Mesenchymal stem cell (in vitro differentiated cells and primary cell): ENCODE measurements at regions not wholly inside any gene's neighbourhood (a gene's known extent, or its start where the extent isn't known, plus 50 kb on each side); places are given as distances from the start of the nearest gene placed in this dataset.
A peak's percentile ranks its signal among the peaks of the same experiment; 100 is the strongest.

ENCODE experiments used
- DNase-seq: peaks from one replicate; pipeline ENCODE4 v3.0.0-alpha.2; 2013
- H2AFZ ChIP-seq: one replicate; pipeline ENCODE4 v1.6.1; 2013; ENCODE audit warnings: low read depth, mild to moderate bottlenecking, control low read depth, inconsistent platforms, low read length, moderate library complexity
- H2AK5ac ChIP-seq: 2 replicates; pipeline ENCODE4 v1.6.1; 2013; ENCODE audit warnings: low read length, moderate library complexity, mild to moderate bottlenecking, inconsistent platforms; ENCODE audit not compliant: severe bottlenecking
- H2BK120ac ChIP-seq: one replicate; pipeline ENCODE4 v1.6.1; 2013; ENCODE audit warnings: low read depth, mild to moderate bottlenecking, inconsistent platforms, low read length, moderate library complexity
- H2BK12ac ChIP-seq, 2 experiments: one replicate each; pipeline ENCODE4 v1.6.1; 2013; ENCODE audit warnings: inconsistent platforms in 2 of 2, low read length in 2 of 2, mild to moderate bottlenecking in 2 of 2, moderate library complexity in 2 of 2, control low read depth in 1 of 2
- H2BK15ac ChIP-seq: one replicate; pipeline ENCODE4 v1.6.1; 2013; ENCODE audit warnings: mild to moderate bottlenecking, low read depth, inconsistent platforms; ENCODE audit not compliant: poor library complexity, severe bottlenecking
- H2BK5ac ChIP-seq: 2 replicates; pipeline ENCODE4 v1.6.1; 2013; ENCODE audit warnings: low read depth, mild to moderate bottlenecking, low read length, control low read depth, inconsistent platforms; ENCODE audit not compliant: poor library complexity, severe bottlenecking
- H3K14ac ChIP-seq, 2 experiments: one replicate each; pipeline ENCODE4 v1.6.1; 2013; ENCODE audit warnings: inconsistent platforms in 2 of 2, low read length in 2 of 2, control low read depth in 1 of 2, mild to moderate bottlenecking in 1 of 2, moderate library complexity in 1 of 2
- H3K18ac ChIP-seq, 2 experiments: one replicate each; pipeline ENCODE4 v1.6.1; 2013; ENCODE audit warnings: inconsistent platforms in 2 of 2, low read length in 2 of 2, control low read depth in 1 of 2, low read depth in 1 of 2, mild to moderate bottlenecking in 1 of 2
- H3K23ac ChIP-seq, 2 experiments: one replicate each; pipeline ENCODE4 v1.6.1; 2013; ENCODE audit warnings: inconsistent platforms in 2 of 2, low read length in 2 of 2, mild to moderate bottlenecking in 2 of 2, moderate library complexity in 2 of 2, control low read depth in 1 of 2
- H3K27ac ChIP-seq: 2 replicates; pipeline ENCODE4 v1.5.1; 2013; ENCODE audit warnings: mild to moderate bottlenecking, moderate library complexity, low read length, control low read depth, inconsistent platforms; ENCODE audit not compliant: poor library complexity, severe bottlenecking
- H3K27me3 ChIP-seq, 2 experiments: 2 replicates each; pipeline versions ENCODE4 v1.6.1 to v1.7.0; 2013; ENCODE audit warnings: low read length in 2 of 2, mild to moderate bottlenecking in 2 of 2, moderate library complexity in 2 of 2, control low read depth in 1 of 2, inconsistent platforms in 1 of 2; ENCODE audit not compliant: control insufficient read depth in 1 of 2, insufficient read depth in 1 of 2
- H3K36me3 ChIP-seq, 2 experiments: 2 replicates each; pipeline versions ENCODE4 v1.6.1 to v1.7.0; 2013; ENCODE audit warnings: low read length in 2 of 2, control low read depth in 1 of 2, inconsistent platforms in 1 of 2, low read depth in 1 of 2, mild to moderate bottlenecking in 1 of 2; ENCODE audit not compliant: insufficient read depth in 2 of 2, control insufficient read depth in 1 of 2
- H3K4ac ChIP-seq, 2 experiments: one replicate each; pipeline ENCODE4 v1.6.1; 2013; ENCODE audit warnings: inconsistent platforms in 2 of 2, low read length in 2 of 2, mild to moderate bottlenecking in 2 of 2, moderate library complexity in 2 of 2, control low read depth in 1 of 2, low read depth in 1 of 2
- H3K4me1 ChIP-seq: 2 replicates; pipeline ENCODE4 v1.6.1; 2013; ENCODE audit warnings: low read depth, low read length, control low read depth; ENCODE audit not compliant: control insufficient read depth, insufficient read depth
- H3K4me2 ChIP-seq: 2 replicates; pipeline ENCODE4 v1.6.1; 2013; ENCODE audit warnings: low read length, mild to moderate bottlenecking, inconsistent platforms; ENCODE audit not compliant: poor library complexity, severe bottlenecking
- H3K4me3 ChIP-seq, 2 experiments: 2 replicates each; pipeline versions ENCODE4 v1.5.1 to v1.7.0; 2013; ENCODE audit warnings: low read length in 2 of 2, mild to moderate bottlenecking in 2 of 2, control low read depth in 1 of 2, low read depth in 1 of 2; ENCODE audit not compliant: insufficient read depth in 1 of 2
- H3K79me1 ChIP-seq: replicated peaks from 2 replicates; pipeline ENCODE4 v1.6.1; 2013; ENCODE audit warnings: mild to moderate bottlenecking, control low read depth, low read length, inconsistent platforms; ENCODE audit not compliant: poor library complexity, severe bottlenecking
- H3K9ac ChIP-seq: 2 replicates; pipeline ENCODE4 v1.7.0; 2013; ENCODE audit warnings: mild to moderate bottlenecking, low read length, moderate library complexity
- H3K9me3 ChIP-seq: 2 replicates; pipeline ENCODE4 v1.7.0; 2013; ENCODE audit warnings: mild to moderate bottlenecking, low read length; ENCODE audit not compliant: control insufficient read depth
- H4K8ac ChIP-seq: one replicate; pipeline ENCODE4 v1.6.1; 2013; ENCODE audit warnings: inconsistent platforms, mild to moderate bottlenecking, low read length, moderate library complexity
- H4K91ac ChIP-seq: one replicate; pipeline ENCODE4 v1.6.1; 2013; ENCODE audit warnings: mild to moderate bottlenecking, low read length, inconsistent platforms
- WGBS: methylation state at CpG from one replicate; pipeline ENCODE4 v1.1.7; 2013; ENCODE audit warnings: mixed read lengths; 5-methylcytosine and 5-hydroxymethylcytosine counted together

- Histone ChIP-seq H3K4ac (no peak overlapping the region), H3K4me2 (no peak overlapping the region), H3K4me1 (no peaks in the 10 kb centered on the region), H4K8ac (no peak overlapping the region), H2BK120ac (peak overlapping the region; percentile 73), H3K79me1 (no peaks in the 10 kb centered on the region), H3K9ac (no peak overlapping the region), H3K27ac (no peak overlapping the region), H3K23ac (no peak overlapping the region), H3K14ac (no peak overlapping the region), H3K27me3 (no peaks in the 10 kb centered on the region), H2AFZ (no peak overlapping the region), H2BK5ac (no peak overlapping the region), H2AK5ac (no peak overlapping the region), H3K9me3 (no peaks in the 10 kb centered on the region), H2BK15ac (peak overlapping the region; percentile 44), H2BK12ac (peak overlapping the region; percentile 5 to 87), H3K36me3 (no peaks in the 10 kb centered on the region), H4K91ac (no peak overlapping the region), H3K4me3 (no peak overlapping the region), H3K18ac (peak overlapping the region in 1 of 2 experiments; percentile 75)
- no peak for DNase-seq
- 50% methylated on average over 2 of the region's 2 CpGs for WGBS
Observed at GRCh38 chr4:53804719-53805118, 213.4 kb upstream of the LNX1 start.

- peak overlapping the region; percentile 48 to 77 for H3K18ac ChIP-seq
- no peaks in the 10 kb centered on the region for H3K4me1 ChIP-seq
- peak overlapping the region in 1 of 2 experiments; percentile 63 for H2BK12ac ChIP-seq
- H3K36me3 ChIP-seq = no peaks in the 10 kb centered on the region
- H4K8ac ChIP-seq = no peak overlapping the region
- no peak overlapping the region for H2BK5ac ChIP-seq
- no peak overlapping the region for H3K14ac ChIP-seq
- H4K91ac ChIP-seq = no peak overlapping the region
- H3K27ac ChIP-seq = no peak overlapping the region
- no peak overlapping the region for H3K4me2 ChIP-seq
- H2AFZ ChIP-seq = no peak overlapping the region
- H2BK120ac ChIP-seq = peak overlapping the region; percentile 82
- H3K9me3 ChIP-seq = no peaks in the 10 kb centered on the region
- WGBS = no CpG with 5 or more reads among the region's 2 CpGs
- DNase-seq = no peak
- peak overlapping the region in 1 of 2 experiments; percentile 3 for H3K4ac ChIP-seq
- H3K79me1 ChIP-seq = no peaks in the 10 kb centered on the region
- peak overlapping the region; percentile 9 for H2BK15ac ChIP-seq
- H3K23ac ChIP-seq = no peak overlapping the region
- H3K4me3 ChIP-seq = no peak overlapping the region
- no peaks in the 10 kb centered on the region for H3K27me3 ChIP-seq
- H3K9ac ChIP-seq = no peak overlapping the region
- no peak overlapping the region for H2AK5ac ChIP-seq
Observed at GRCh38 chr4:53802500-53802899, 211.2 kb upstream of the LNX1 start.

- no peak overlapping the region for H3K27ac ChIP-seq
- no CpG with 5 or more reads among the region's 3 CpGs for WGBS
Observed at GRCh38 chr4:53801373-53801772, 210.1 kb upstream of the LNX1 start.

GRCh38 chr4:53800741-53801140, 209.5 kb upstream of the LNX1 start:
- Histone ChIP-seq H4K91ac (no peak overlapping the region), H3K27me3 (no peaks in the 10 kb centered on the region), H3K14ac (no peak overlapping the region), H3K79me1 (no peaks in the 10 kb centered on the region), H2BK12ac (no peak overlapping the region), H3K18ac (no peak overlapping the region), H3K9me3 (no peaks in the 10 kb centered on the region), H2BK15ac (no peak overlapping the region), H3K27ac (no peak overlapping the region), H2AK5ac (no peak overlapping the region), H3K36me3 (no peaks in the 10 kb centered on the region), H3K4ac (no peak overlapping the region), H3K4me3 (no peak overlapping the region), H2BK5ac (no peak overlapping the region), H3K4me2 (no peak overlapping the region), H3K4me1 (no peaks in the 10 kb centered on the region), H2AFZ (no peak overlapping the region), H3K23ac (no peak overlapping the region), H2BK120ac (no peak overlapping the region), H4K8ac (no peak overlapping the region), H3K9ac (no peak overlapping the region)
- peak; percentile 71 for DNase-seq
- WGBS = 74% methylated on average over 3 of the region's 3 CpGs

More at GRCh38 chr4:53801373-53801772, 210.1 kb upstream of the LNX1 start:
- H3K4me3 ChIP-seq = no peak overlapping the region
- no peak overlapping the region for H3K4me2 ChIP-seq
- no peak overlapping the region for H3K14ac ChIP-seq
- H2AK5ac ChIP-seq = no peak overlapping the region
- no peak overlapping the region for H2BK12ac ChIP-seq
- no peaks in the 10 kb centered on the region for H3K79me1 ChIP-seq
- no peaks in the 10 kb centered on the region for H3K27me3 ChIP-seq
- H2AFZ ChIP-seq = no peak overlapping the region
- no peak overlapping the region for H3K9ac ChIP-seq
- no peak overlapping the region for H4K91ac ChIP-seq
- H3K4ac ChIP-seq = no peak overlapping the region
- peak overlapping the region in 1 of 2 experiments; percentile 48 for H3K18ac ChIP-seq
- H3K4me1 ChIP-seq = no peaks in the 10 kb centered on the region
- no peak overlapping the region for H4K8ac ChIP-seq
- no peak overlapping the region for H2BK5ac ChIP-seq
- no peaks in the 10 kb centered on the region for H3K9me3 ChIP-seq
- no peaks in the 10 kb centered on the region for H3K36me3 ChIP-seq
- H3K23ac ChIP-seq = no peak overlapping the region
- peak; percentile 34 for DNase-seq
- H2BK120ac ChIP-seq = no peak overlapping the region
- H2BK15ac ChIP-seq = no peak overlapping the region
